ENCODE measurements at regions not wholly inside any gene's neighbourhood (a gene's known extent, or its start where the extent isn't known, plus 50 kb on each side); places are given as distances from the start of the nearest gene placed in this dataset.
A peak's percentile ranks its signal among the peaks of the same experiment; 100 is the strongest.

DNA sequence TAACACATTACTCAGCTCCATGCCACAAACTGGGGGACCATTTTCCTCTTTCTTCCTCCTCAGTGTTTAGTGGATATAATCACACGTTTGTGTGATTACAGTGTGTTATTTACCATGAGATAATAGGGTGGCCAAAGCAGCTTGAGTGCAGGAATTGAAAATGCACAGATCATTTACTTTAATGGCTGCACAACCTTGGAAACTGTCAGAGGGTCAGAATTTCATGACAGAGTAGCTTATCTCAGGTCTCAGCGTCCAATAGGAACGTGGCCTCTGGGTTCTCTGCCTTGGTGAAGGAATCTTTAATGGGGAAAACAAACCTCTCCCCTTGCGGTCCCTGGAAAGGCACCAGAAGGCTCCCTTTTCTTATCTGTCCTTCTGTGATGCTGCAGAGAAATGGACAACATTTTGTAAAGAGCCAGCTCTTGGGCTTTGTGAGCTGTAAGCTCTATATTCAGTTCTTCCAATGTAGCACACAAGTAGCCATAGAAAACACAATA lies 87.4 kb upstream of the CD180 start:
- Mint-ChIP-seq H3K27ac (no peak overlapping the region), H3K9me3 (no peaks in the 10 kb centered on the region), H3K4me1 (no peaks in the 10 kb centered on the region), H3K36me3 (no peaks in the 10 kb centered on the region), H3K4me3 (no peak overlapping the region)
- DNase-seq (ENCODE audit: low spot score in 2 of 2) (no peak), ATAC-seq (no peak)

DNA sequence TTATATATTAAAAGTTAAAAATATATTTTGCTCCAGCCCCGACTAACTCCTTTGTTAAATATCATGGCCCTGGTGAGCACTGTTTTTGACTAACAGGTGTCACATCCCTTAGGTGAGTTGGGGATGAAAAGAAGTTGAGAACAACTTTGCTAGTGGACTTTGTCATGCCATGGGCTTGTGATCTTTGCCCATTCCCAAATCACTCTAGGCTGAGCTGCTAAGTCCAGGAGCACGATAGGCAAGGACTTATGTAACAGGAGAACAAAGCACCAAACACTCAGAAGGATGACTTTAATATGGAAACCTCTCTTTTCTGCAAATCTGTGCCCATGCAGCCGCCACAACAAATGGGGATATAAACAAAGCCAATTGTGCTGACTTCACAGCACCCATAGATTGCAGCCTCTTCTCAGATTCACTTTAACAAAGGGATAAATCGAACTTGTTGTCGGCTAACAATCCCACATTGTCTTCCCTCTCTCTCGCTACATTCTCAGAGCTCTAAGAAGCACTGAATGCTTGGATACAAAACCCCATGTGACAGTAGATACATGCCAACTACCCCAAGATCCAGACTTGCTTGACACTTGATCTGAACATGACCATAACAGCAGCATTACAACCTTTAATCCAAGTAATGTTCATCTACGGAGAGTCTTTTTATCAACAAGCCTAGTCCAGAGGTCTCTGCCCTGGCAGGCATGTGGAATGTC lies 86.8 kb upstream of the CD180 start:
- no peak for ATAC-seq
- H3K36me3 Mint-ChIP-seq, result no peaks in the 10 kb centered on the region
- H3K27ac Mint-ChIP-seq, result no peak overlapping the region
- no peak overlapping the region for H3K4me3 Mint-ChIP-seq
- H3K9me3 Mint-ChIP-seq, result peaks cover 3% of the 10 kb centered on the region
- DNase-seq (ENCODE audit: low spot score in 2 of 2), result no peak
- H3K4me1 Mint-ChIP-seq, result no peaks in the 10 kb centered on the region

DNA sequence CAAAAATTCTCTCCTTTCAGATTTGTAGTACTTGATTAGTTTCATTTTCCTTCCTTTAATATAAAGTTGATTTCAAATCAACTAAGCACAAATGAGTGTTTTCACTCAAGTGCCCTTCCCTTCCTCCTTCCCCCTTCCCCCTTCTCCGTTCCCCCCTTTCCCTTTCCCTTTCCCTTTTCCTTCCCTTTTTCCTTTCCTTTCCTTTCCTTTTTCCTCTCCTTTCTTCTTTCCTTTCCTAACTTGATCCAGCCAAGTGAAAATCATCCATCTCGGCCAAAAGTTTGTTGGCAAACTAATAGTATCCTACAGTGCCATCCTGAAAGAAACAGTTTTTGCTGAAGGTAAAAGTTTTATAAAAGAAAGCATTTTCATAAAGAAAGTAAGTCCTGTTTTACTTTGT lies 85.3 kb upstream of the CD180 start:
- no peaks in the 10 kb centered on the region for H3K36me3 Mint-ChIP-seq
- H3K4me3 Mint-ChIP-seq, result no peak overlapping the region
- peaks cover 8% of the 10 kb centered on the region for H3K9me3 Mint-ChIP-seq
- ATAC-seq (no peak), DNase-seq (ENCODE audit: low spot score in 2 of 2) (no peak)
- no peak overlapping the region for H3K27ac Mint-ChIP-seq
- no peaks in the 10 kb centered on the region for H3K4me1 Mint-ChIP-seq

DNA sequence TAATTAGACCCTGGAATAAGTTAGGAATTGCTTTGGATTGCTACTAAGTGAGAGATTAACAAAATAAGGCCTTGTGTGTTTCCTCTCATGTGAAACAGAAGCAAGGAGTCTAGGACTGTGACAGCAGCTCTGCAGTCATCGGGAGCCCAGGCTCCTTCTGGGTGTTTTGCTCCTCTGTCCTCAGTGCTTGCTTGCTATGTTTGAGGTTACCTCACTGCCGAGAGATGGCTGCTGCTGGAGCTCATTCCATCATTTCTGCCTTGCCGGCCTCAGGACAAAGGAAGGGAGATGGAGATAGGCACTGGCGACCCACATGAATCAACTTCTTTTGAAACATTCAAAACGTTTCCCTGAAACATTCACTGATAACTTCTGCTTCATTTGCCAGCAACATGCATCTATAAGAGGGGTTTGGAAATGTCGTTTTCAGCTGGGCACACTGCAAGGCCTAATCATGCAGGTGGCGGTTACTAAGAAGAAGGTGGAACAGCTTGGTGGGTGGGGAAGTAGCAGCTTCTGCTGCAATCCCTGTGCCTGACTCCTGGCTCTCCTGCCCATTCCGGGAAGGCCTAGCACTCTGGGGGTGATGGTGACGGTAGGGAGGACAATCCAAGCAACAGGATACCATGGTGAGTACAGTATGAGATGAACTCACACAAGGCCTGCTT lies 77.2 kb upstream of the CD180 start:
- no peak overlapping the region for H3K4me3 Mint-ChIP-seq
- H3K27ac Mint-ChIP-seq, result no peak overlapping the region
- no peaks in the 10 kb centered on the region for H3K36me3 Mint-ChIP-seq
- H3K4me1 Mint-ChIP-seq, result no peaks in the 10 kb centered on the region
- H3K9me3 Mint-ChIP-seq, result peaks cover 8% of the 10 kb centered on the region
- no peak for ATAC-seq
- no peak for DNase-seq (ENCODE audit: low spot score in 2 of 2)

DNA sequence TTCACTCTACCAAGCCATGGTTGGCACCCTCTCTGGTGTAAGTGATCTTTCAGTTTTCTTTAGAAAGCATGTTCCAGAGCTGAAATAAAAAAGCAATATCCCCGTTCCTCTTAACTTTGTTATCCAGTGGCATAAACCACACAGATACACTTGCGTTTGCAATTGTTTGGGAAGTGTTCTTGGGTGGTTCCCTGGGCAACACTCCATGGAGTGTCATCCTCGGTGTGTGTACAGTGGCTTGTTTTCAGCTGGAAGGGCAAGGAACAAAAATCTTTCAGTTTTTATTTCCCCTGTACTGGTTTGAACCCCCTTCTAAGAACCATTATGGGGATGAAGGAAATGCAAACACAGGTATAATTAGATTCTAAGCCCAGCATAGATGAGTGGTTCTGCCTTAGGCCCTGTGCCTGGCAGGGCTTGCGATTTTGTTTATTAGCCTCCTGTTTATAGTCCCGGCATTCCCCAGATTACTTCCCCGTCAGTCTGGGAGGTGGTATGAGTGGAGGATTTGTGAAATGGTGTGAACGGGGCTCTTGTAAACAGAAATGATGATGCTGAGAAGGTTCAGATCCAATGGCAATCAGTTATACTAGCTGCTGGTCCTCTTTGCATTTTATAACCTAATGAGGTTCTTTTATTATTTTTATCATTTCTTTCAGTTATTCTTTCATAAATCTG lies 76.0 kb upstream of the CD180 start:
- ATAC-seq (no peak), DNase-seq (ENCODE audit: low spot score in 2 of 2) (no peak)
- no peaks in the 10 kb centered on the region for H3K9me3 Mint-ChIP-seq
- H3K36me3 Mint-ChIP-seq, result no peaks in the 10 kb centered on the region
- no peak overlapping the region for H3K27ac Mint-ChIP-seq
- no peaks in the 10 kb centered on the region for H3K4me1 Mint-ChIP-seq
- H3K4me3 Mint-ChIP-seq, result no peak overlapping the region

DNA sequence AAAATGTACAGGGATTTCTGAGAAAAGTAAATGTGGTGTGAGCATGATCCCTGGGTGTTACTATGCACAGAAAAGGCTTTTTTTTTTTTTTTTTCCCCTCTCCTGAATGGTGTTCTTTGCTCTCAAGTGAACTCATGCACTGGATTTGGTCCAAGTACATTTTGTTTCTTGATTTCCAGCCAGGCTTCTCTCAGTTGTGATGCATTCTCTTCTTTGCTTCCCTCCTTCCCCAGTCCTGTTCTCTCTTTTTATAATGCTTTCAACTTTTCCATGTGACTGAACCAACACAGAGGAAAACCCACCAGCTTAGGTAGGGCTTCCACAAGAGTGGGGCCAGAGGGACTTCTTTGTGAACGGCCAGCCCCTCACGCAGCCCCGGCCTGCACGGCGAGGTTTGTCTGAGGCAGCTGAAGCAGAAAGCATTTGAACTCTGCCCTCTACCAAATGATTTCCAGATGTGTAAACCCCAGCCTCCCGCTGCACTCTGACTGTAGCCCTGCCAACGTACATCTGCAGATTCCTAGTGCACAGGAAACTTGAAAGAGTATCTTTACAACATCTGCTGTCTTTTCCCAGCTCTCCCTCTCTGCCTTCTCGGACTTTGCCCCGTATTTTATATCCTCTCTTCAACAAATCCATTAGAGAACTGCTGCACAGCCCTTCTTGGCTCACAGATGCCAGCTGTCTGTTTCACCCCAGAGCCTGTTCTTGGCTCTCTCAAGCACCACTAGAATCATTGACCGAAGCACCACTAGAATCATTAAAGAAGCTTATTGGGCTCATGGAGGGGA lies 71.8 kb upstream of the CD180 start:
- DNase-seq (ENCODE audit: low spot score in 2 of 2), result peak in 1 of 2 donors; percentile 34
- Mint-ChIP-seq H3K27ac (no peak overlapping the region), H3K4me3 (no peak overlapping the region), H3K9me3 (no peaks in the 10 kb centered on the region), H3K36me3 (no peaks in the 10 kb centered on the region), H3K4me1 (no peaks in the 10 kb centered on the region)
- no peak for ATAC-seq

DNA sequence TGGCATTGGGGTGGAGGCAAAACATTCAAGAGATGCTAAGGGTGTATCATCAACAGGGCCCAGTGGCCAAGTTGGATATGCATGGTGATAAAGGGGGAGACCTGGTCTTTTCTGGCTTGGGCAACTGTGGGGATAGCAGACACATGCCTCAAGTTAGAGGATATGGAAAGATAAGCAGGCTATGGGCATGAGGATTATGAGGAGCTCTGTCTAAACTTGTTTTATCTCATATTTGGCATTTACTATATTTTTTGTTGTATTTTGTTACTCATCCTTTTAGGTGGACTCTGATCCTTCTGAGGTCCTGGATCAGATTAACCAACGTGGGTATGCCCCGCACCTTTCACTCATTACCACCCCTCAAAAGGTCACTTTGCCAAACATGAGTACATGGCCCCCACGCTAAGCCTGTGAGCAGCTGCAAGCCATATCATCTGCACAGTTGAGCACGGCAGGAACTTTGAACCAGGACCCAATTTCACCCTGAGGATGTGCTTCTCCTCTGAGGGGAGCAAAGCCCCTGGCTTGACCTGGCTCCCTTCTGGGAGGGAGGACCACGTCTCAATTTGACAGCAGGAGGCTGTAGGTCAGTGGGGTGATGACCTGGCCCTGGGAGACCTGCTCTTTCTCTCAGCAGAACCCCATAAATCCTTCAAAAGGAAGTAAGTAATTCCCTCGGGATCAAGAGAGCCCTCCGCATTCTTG lies 71.1 kb upstream of the CD180 start:
- H3K27ac Mint-ChIP-seq, result no peak overlapping the region
- H3K36me3 Mint-ChIP-seq, result no peaks in the 10 kb centered on the region
- no peaks in the 10 kb centered on the region for H3K4me1 Mint-ChIP-seq
- no peaks in the 10 kb centered on the region for H3K9me3 Mint-ChIP-seq
- no peak overlapping the region for H3K4me3 Mint-ChIP-seq
- ATAC-seq, result no peak
- peak in 1 of 2 donors; percentile 26 for DNase-seq (ENCODE audit: low spot score in 2 of 2)

DNA sequence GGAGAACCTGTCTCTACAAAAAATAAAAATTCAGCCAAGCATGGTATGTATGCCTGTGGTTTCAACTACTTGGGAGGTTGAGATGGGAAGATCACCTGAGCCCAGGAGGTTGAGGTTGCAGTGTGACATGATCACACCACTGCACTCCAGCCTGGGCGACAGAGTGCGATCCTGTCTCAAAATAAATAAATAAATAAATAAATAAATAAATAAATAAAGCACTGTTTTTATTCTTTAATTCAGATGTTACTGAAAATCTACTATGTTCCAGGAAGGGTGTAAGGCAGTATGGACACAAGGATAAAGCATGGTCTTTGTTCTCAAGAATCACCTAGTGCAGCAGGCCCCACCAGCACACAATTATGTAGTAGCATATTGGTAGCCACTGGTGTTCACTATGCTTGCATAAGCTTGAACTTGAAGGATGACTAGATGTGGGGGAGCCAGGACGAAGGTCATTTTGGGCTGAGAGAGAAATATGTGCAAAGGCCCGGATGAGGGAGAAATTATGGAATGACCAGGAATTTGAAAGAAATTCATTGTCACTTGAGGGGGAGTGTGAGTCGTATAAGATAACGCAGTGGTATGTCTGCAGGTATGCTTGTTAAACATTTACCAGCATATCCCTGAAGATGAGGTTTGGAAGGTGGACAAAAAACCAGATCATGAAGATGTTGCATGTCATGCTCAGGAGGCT lies 70.2 kb upstream of the CD180 start:
- H3K4me1 Mint-ChIP-seq, result no peaks in the 10 kb centered on the region

DNA sequence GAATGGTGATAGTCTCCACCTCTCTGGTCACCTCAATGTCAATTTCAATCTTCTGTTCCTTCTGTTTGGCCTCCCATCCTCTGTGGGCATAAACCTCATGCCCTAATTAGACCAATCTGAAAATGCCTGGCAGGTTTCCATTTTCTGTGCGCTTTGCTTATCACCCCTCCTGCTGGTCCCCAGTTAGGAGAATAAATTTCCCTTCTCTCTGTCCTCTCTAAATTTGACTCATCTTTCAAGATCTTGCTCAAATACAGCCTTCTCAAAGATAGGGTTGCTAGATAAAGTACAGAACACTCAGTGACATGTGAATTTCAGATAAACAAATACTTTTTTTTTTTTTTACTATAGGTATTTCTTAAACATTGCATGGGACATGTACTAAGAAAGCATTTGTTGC lies 69.4 kb upstream of the CD180 start:
- no peaks in the 10 kb centered on the region for H3K4me1 Mint-ChIP-seq
- H3K4me3 Mint-ChIP-seq, result no peak overlapping the region
- H3K9me3 Mint-ChIP-seq, result no peaks in the 10 kb centered on the region
- H3K27ac Mint-ChIP-seq, result no peak overlapping the region
- ATAC-seq (no peak), DNase-seq (ENCODE audit: low spot score in 2 of 2) (peak in 1 of 2 donors; percentile 42)
- H3K36me3 Mint-ChIP-seq, result no peaks in the 10 kb centered on the region

More for the DNA sequence above, 70.2 kb upstream of the CD180 start:
- Mint-ChIP-seq H3K36me3 (no peaks in the 10 kb centered on the region), H3K27ac (no peak overlapping the region), H3K4me3 (no peak overlapping the region), H3K9me3 (no peaks in the 10 kb centered on the region)
- DNase-seq (ENCODE audit: low spot score in 2 of 2) (no peak), ATAC-seq (no peak)

DNA sequence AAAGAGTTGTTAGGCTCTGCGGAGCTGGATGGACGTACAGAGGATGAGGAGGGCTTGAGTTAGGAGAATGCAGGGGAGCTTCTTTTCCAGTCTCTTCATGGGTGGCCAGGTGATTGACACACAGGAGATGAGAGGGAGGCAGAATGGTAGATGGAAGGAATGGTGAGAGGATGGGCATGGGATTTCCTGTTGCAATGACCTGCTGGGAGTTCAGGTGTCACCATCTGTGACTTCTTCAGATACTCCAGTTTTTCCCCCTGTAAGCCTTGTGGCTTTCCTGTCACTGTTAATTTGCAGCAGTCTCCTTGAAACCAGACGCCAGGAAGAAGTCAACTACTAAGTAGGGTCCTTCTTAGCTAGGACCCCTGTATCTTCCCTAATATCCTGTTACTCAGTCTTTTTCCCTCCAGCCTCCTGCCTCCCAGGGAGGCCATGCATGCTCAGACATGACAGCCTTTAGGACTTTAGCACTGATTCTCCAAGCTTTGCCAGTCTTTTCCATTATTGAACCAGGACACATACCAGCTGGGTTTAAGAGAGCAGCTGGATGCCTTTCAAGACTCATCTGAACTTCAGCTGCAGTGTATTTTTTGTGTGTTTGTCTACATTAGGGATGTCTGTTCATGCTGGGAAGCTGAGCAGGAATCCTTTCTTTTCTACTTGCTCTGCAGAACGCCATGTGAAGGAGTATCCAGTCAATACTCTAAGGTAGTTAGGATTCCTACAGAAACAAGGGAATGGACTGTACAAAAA lies 67.2 kb upstream of the CD180 start:
- ATAC-seq (no peak), DNase-seq (ENCODE audit: low spot score in 2 of 2) (peak in 1 of 2 donors; percentile 17)
- no peaks in the 10 kb centered on the region for H3K36me3 Mint-ChIP-seq
- no peak overlapping the region for H3K27ac Mint-ChIP-seq
- H3K4me1 Mint-ChIP-seq, result no peaks in the 10 kb centered on the region
- no peaks in the 10 kb centered on the region for H3K9me3 Mint-ChIP-seq
- H3K4me3 Mint-ChIP-seq, result no peak overlapping the region

DNA sequence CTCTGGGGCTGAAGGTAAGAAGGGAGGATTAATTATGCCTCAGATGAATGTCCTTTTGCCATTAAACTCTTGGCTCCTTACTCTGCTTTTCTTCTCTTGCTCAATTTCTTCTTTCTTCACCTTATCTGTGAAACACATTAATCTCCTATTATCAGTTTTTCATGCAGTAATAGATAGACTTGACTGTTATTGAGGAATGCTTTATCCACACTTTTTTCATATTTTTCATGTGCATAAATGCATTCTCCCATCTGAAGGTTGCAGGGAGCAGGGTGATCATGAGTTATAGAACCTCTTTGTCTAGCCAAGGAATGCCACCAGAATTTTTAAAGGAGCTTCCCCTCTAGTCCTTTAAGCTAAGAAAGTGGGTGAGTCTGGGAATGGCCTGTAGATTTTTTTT lies 66.4 kb upstream of the CD180 start:
- Mint-ChIP-seq H3K9me3 (no peaks in the 10 kb centered on the region), H3K36me3 (no peaks in the 10 kb centered on the region), H3K4me3 (no peak overlapping the region), H3K4me1 (no peaks in the 10 kb centered on the region), H3K27ac (no peak overlapping the region)
- DNase-seq (ENCODE audit: low spot score in 2 of 2), result no peak
- no peak for ATAC-seq

DNA sequence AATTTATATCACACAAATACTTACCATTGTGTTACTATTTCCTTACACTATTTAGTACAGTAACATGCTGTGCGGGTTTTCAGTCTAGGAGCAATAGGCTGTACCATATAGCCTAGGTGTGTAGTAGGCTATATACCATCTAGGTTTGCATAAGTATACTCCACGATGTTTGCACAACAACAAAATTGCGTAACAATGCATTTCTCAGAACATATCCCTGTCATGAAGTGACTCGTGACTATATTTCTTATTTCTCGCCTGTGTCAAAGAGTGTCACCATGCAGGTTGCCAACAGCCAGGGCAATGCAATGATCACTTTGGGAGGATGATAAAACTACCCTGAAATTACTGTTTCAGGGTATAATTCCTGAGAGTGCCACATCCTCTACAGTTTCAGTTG lies 65.6 kb upstream of the CD180 start:
- H3K4me3 Mint-ChIP-seq, result no peak overlapping the region
- DNase-seq (ENCODE audit: low spot score in 2 of 2) (no peak), ATAC-seq (no peak)
- no peaks in the 10 kb centered on the region for H3K9me3 Mint-ChIP-seq
- H3K36me3 Mint-ChIP-seq, result no peaks in the 10 kb centered on the region
- no peaks in the 10 kb centered on the region for H3K4me1 Mint-ChIP-seq
- H3K27ac Mint-ChIP-seq, result no peak overlapping the region

DNA sequence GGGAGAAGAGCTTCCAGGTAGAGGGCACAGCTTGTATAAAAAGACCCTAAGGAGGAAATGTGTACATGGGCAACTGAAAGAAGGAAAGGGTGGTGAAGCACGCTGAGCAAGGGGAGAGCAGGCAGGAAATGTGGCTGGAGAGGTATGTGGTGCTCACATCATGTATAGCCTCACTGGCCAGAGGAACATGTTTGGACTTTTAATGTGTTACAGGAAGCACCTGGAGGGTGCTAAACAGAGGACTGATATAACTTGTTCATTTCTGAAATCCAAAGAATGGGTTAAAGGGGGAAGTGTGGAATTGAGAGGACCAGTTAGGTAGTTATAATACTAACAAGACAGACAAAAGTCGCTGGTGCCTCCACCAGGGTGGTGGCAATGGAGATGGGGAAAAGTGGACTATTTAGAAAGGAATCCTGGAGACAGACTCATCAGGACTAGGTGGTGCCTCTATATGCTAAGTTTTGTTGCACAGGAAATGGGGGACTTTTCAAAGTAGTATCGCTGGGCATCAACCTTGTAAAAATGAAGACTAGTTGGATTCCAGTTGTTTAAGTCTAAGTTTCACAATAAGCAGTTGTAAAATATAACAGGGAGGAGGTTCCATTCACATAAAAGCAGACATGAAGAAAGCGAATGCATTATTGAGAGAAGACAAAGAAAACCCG lies 63.1 kb upstream of the CD180 start:
- peak in 1 of 2 donors; percentile 23 for DNase-seq (ENCODE audit: low spot score in 2 of 2)
- no peak for ATAC-seq
- Mint-ChIP-seq H3K27ac (no peak overlapping the region), H3K9me3 (no peaks in the 10 kb centered on the region), H3K4me1 (no peaks in the 10 kb centered on the region), H3K4me3 (no peak overlapping the region), H3K36me3 (no peaks in the 10 kb centered on the region)
